Endodermal cell (in vitro differentiated cells): ENCODE measurements at regions not wholly inside any gene's neighbourhood (a gene's known extent, or its start where the extent isn't known, plus 50 kb on each side); places are given as distances from the start of the nearest gene placed in this dataset.

Experiments used
- DNase-seq: peaks from one replicate; pipeline ENCODE4 v3.0.0-alpha.2; 2017
- H3K27ac ChIP-seq: 2 replicates; pipeline ENCODE4 v1.5.1; 2013; ENCODE audit warnings: mild to moderate bottlenecking, low read depth, low read length, moderate library complexity
- H3K27me3 ChIP-seq: 2 replicates; pipeline ENCODE4 v1.6.1; 2013; ENCODE audit warnings: mild to moderate bottlenecking, low read length, moderate library complexity; ENCODE audit not compliant: insufficient read depth, control insufficient read depth, poor library complexity, severe bottlenecking
- H3K36me3 ChIP-seq: 2 replicates; pipeline ENCODE4 v1.7.0; 2013; ENCODE audit warnings: mild to moderate bottlenecking, low read length, moderate library complexity; ENCODE audit not compliant: control insufficient read depth, insufficient read depth
- H3K4me1 ChIP-seq: one replicate; pipeline ENCODE4 v1.7.0; 2013; ENCODE audit warnings: low read length; ENCODE audit not compliant: control insufficient read depth, insufficient read depth
- H3K4me3 ChIP-seq: 2 replicates; pipeline ENCODE4 v1.5.1; 2013; ENCODE audit warnings: mild to moderate bottlenecking, low read length, moderate library complexity
- H3K9ac ChIP-seq: 2 replicates; pipeline ENCODE4 v1.6.1; 2013; ENCODE audit warnings: mild to moderate bottlenecking, low read length, moderate library complexity; ENCODE audit not compliant: poor library complexity, severe bottlenecking; ENCODE audit errors: extremely low read depth
- H3K9me3 ChIP-seq: 2 replicates; pipeline ENCODE4 v1.6.1; 2013; ENCODE audit warnings: mild to moderate bottlenecking, low read length, moderate library complexity; ENCODE audit not compliant: control insufficient read depth
- H3K27ac Mint-ChIP-seq: 2 replicates; pipeline ENCODE4 v1.8.0; 2020; ENCODE audit warnings: mixed read lengths
- H3K27me3 Mint-ChIP-seq: 2 replicates; pipeline ENCODE4 v1.8.0; 2021; ENCODE audit warnings: mild to moderate bottlenecking, mixed read lengths; ENCODE audit not compliant: insufficient read depth
- H3K36me3 Mint-ChIP-seq: 2 replicates; pipeline ENCODE4 v1.8.0; 2020; ENCODE audit warnings: low read depth, mixed read lengths
- H3K4me1 Mint-ChIP-seq: 2 replicates; pipeline ENCODE4 v1.8.0; 2020; ENCODE audit warnings: mixed read lengths
- H3K4me3 Mint-ChIP-seq: 2 replicates; pipeline ENCODE4 v1.8.0; 2020; ENCODE audit warnings: mild to moderate bottlenecking, moderate library complexity, mixed read lengths
- H3K9me3 Mint-ChIP-seq: 2 replicates; pipeline ENCODE4 v1.8.0; 2020; ENCODE audit warnings: mild to moderate bottlenecking, mixed read lengths
- CTCF ChIP-seq: fragments of 200-600 bp; sonication (generic); conservative IDR thresholded peaks from 2 replicates; pipeline ENCODE4 v1.5.0; 2021; ENCODE audit warnings: antibody characterized with exemption, mild to moderate bottlenecking
- WGBS, 2 experiments: methylation state at CpG; one replicate each; pipeline versions ENCODE4 v1.1.5 to v1.1.7; 2013; ENCODE audit warnings: missing lambda C conversion rate in 2 of 2, mixed read lengths in 1 of 2; ENCODE audit not compliant: insufficient coverage in 1 of 2, insufficient read length in 1 of 2; 5-methylcytosine and 5-hydroxymethylcytosine counted together

- Histone ChIP-seq H3K36me3 (no peaks in the 10 kb centered on the region), H3K9me3 (no peaks in the 10 kb centered on the region), H3K27me3 (no peaks in the 10 kb centered on the region), H3K4me1 (no peaks in the 10 kb centered on the region), H3K9ac (no peak overlapping the region), H3K4me3 (no peak overlapping the region), H3K27ac (no peak overlapping the region)
- H3K36me3 Mint-ChIP-seq, result no peaks in the 10 kb centered on the region
- no peaks in the 10 kb centered on the region for H3K4me1 Mint-ChIP-seq
- DNase-seq, result no peak
- H3K9me3 Mint-ChIP-seq, result peaks cover 4% of the 10 kb centered on the region
- no peaks in the 10 kb centered on the region for H3K27me3 Mint-ChIP-seq
- WGBS, 2 experiments, result 92 to 96% methylated on average over 2 to 3 of the region's 3 CpGs
- no peak for TF ChIP-seq CTCF
- no peak overlapping the region for H3K27ac Mint-ChIP-seq
- no peak overlapping the region for H3K4me3 Mint-ChIP-seq
Measured at GRCh38 chr5:54678737-54679136, 161.2 kb downstream of the SNX18 start.

- Mint-ChIP-seq H3K36me3 (peaks cover 3% of the 10 kb centered on the region), H3K4me1 (no peaks in the 10 kb centered on the region), H3K27ac (no peak overlapping the region), H3K9me3 (peaks cover 18% of the 10 kb centered on the region), H3K4me3 (no peak overlapping the region), H3K27me3 (peaks cover 4% of the 10 kb centered on the region)
- 82 to 92% methylated on average over 3 of the region's 3 CpGs for WGBS, 2 experiments
- no peak for TF ChIP-seq CTCF
- no peaks in the 10 kb centered on the region for H3K36me3 ChIP-seq
- no peak overlapping the region for H3K27ac ChIP-seq
- H3K4me3 ChIP-seq, result no peak overlapping the region
- no peaks in the 10 kb centered on the region for H3K4me1 ChIP-seq
- DNase-seq, result no peak
- H3K27me3 ChIP-seq, result no peaks in the 10 kb centered on the region
- peaks cover 18% of the 10 kb centered on the region for H3K9me3 ChIP-seq
- no peak overlapping the region for H3K9ac ChIP-seq
Measured at GRCh38 chr5:54676481-54677340, 159.2 kb downstream of the SNX18 start.

GRCh38 chr5:54673523-54674225 is 156.1 kb downstream of the SNX18 start:
- H3K4me1 ChIP-seq, result no peaks in the 10 kb centered on the region
- 50 to 90% methylated on average over 1 to 4 of the region's 4 CpGs for WGBS, 2 experiments
- no peak for TF ChIP-seq CTCF
- H3K36me3 ChIP-seq, result no peaks in the 10 kb centered on the region
- H3K4me3 ChIP-seq, result no peak overlapping the region
- no peaks in the 10 kb centered on the region for H3K27me3 ChIP-seq
- Mint-ChIP-seq H3K27me3 (peaks cover 4% of the 10 kb centered on the region), H3K4me1 (no peaks in the 10 kb centered on the region), H3K9me3 (peaks cover 22% of the 10 kb centered on the region), H3K4me3 (no peak overlapping the region), H3K27ac (no peak overlapping the region), H3K36me3 (peaks cover 3% of the 10 kb centered on the region)
- H3K9ac ChIP-seq, result no peak overlapping the region
- H3K9me3 ChIP-seq, result peaks cover 24% of the 10 kb centered on the region
- H3K27ac ChIP-seq, result no peak overlapping the region
- no peak for DNase-seq
